HS-27A (cell line): ENCODE measurements at regions not wholly inside any gene's neighbourhood (a gene's known extent, or its start where the extent isn't known, plus 50 kb on each side); places are given as distances from the start of the nearest gene placed in this dataset.

Source experiments
- DNase-seq: peaks from one replicate; pipeline ENCODE4 v3.0.0-alpha.2; 2012; ENCODE audit warnings: low read depth, missing footprints

DNA sequence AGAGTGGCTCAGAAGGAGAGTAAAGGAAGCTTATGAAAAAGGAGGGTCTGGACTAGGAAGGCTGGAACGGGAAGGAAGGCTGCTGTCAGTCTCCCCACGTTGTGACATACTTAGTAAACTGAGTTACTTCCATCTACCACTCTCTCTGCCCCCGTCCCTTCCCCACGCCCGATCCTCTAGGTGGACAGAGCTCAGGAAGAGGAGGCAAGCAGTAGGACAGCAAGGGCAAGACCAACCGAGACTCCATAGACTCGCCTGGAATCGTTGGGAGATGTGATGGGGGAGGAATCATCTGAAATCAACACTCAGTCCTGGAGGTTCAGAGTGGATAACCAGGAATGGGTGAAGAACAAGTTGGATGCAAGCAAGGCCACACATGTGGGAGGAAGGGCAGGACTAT, 240.7 kb downstream of the BUD13 start:
- no peak for DNase-seq

DNA sequence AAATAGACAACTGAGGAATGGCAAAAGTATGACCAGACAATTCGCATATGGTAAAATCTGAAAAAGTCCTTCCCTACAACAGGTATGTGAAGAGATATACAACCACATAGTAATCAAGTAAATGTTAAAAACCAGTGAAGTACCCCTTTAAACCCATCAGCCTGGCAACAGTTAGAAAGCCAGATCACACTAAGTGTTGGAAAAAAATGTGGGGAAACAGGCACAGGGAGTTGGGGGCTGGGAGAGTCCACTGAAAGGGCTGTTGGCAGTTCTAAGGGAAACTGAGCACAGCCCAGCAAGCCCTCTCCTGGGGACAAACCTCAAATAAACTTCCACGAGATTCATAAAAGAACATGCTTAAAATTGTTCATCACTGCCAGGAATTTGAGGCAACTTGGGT, 242.1 kb downstream of the BUD13 start:
- DNase-seq = no peak

DNA sequence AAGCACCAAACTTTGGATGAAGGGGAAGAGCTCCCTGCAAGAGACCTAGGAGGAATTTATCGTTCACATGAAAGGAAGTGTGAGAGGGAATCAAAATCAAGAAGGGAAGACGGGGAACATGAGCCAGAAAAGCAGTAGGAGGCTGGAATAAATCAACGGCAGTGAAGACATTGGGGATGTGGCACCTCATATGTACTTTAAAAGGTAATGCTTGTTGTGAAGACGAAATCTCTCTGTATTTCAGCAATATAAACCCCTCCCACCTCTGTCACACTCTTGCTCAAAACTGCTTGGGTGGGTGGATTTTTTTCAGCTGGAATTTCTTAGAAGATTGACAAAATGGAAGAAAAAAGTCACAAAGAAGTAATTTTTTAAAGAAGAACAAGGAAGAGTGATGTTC, 243.5 kb downstream of the BUD13 start:
- no peak for DNase-seq

DNA sequence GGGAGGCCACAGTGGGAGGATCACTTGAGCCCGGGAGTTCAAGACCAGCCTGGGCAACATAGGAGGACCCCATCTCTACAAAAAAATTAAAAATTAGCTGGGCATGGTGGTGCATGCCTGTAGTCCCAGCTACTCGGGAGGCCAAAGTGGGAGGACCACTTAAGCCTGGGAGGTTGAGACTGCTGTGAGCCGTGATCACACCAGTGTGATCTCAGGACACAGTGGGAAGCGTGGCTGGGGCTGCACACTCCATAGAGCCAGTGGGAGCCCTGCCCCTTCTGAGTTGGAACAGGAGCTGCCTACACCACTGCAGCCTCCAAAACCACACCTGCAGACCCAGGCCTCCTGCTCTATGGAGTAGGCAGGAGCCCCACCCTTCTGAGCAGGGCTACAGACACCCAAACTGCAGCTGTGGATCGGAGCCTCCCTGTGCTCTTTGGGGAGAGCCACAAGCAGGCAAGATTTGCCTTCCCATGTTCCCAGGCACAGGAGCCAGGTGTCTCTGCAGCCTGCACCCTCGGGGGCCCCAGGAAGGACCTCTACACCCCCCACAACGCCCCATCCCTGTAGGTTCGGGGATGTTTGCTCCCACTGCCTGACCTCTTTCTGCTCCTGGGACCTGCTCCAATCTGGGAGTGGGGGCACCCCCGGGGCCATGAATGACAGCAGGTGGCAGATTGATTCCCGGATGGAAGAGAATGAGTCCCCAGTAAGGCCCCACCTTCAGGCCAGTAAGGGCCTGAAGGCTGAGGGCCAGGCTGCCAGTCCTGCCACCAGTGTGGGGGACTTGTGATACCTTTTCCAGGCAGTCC, 245.4 kb downstream of the BUD13 start:
- DNase-seq = no peak

DNA sequence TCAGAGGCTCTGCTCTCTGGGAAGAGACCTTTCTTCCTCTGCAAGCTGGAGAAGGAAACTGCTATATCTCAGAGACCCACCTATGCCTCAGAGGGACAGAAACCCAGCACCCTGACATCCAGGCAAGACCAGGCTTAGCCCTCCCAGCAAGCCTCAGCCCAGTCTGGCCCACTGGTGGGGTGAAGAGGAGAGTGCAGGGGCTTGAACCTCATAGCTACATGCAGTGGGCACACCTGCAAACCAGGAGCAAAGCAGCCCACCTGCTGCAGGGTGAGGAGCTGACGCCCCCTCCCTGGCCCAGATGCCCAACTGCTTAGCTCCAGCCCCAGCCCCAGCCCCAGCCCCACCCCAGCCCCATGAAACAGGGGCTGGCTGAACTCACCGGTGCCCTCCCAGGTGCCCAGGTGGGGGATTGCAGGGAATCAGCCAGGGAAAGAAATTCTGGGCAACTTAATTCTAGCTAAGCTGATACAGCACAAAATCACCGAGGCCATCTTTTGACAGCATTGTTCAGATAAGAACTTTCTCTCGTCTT, 246.8 kb downstream of the BUD13 start:
- no peak for DNase-seq

DNA sequence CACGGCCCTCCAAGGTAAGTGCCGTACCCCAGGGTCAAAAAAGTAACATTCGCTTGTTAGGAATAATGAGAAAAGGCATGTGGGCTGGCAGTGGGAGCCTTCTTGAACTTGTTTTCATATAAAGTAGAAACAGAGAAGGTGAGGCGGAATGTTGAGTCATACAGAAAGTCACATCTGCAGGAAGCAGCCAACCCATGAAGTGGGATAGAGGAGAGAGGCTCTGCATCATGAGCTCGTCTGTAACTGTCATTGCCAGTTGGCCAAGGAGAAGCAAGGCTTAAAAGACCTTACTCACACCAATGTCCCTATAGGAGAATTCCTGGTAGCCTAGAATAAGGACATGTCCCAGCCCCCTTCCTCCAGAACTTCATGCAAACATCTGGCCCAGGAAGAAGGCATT, 253.3 kb downstream of the BUD13 start:
- DNase-seq = no peak

DNA sequence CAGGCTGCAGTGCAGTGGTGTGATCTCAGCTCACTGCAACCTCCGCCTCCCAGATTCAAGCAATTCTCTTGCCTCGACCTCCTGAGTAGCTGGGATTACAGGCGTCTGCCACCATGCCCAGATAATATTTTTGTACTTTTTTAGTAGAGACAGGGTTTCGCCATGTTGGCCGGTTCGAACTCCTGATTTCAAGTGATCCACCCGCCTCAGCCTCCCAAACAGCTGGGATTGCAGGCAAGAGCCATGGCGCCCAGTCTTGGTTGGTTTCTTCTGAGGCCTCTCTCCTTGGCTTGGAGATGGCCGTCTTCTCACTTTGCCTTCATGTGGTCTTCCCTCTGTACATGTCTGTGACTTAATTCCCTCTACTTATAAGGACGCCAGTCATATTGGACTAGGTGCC, 254.6 kb downstream of the BUD13 start:
- DNase-seq = no peak

DNA sequence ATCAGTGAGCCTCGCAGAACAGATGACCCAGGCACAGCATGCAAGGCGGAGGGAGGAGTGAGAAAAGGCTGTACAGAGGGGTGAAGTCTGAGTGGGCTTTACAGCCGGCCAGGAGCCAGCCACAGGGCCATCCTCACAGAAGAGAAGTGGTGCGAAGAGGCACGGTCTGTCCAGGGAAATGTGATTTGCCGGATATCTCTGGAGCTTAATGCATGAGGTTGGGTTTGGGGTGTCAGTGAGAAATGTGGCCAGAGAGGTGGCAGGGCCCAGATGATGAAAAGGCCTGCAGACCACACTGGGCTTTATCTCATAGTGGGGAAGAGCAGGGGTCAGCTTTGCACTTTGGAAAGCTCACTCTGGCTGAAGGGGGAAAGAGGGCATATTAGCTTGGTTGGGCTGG, 255.2 kb downstream of the BUD13 start:
- no peak for DNase-seq

DNA sequence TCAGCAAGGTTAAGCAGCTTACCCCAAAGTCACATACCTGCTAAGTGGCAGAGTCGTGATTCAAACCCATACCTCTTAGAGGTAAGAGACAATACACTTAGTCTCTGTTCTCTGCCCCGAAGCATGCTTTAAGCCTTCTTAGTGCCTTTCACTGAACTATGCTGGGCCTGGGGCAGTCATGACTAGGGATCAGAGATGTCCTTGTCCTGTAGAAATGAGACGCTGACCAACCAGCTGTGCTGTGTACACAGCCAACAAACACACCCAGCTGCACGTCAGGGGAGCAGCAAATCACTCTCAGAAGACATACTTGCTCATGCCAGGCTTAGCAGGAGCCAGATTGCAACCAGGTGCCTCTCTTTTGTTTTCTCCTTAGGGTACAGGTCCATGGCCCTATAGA, 255.7 kb downstream of the BUD13 start:
- no peak for DNase-seq

DNA sequence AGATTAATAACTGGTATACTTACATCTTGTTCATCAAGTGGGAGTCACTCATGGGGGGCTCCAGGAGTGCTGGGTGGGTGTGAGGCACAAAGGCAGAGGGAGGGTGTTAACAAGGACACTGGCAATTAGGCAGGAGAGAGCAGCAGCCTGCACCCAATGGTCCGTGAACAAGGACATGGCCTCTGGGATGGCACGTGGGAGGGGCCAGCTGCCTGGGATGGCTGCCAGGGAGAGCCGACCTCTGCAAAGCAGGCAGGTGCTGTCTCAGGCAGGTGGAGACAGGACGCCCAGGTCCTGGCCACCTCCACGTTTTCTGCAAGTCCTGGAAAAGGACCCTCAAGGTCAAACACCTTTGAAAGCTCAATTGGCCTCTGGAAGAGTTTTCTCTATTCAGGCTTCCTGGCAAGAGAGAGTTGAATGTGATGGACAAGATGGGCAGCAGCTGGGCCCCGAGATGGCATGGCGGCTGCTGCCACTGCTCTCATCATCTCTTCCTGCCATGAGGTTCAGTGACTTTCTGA, 257.1 kb downstream of the BUD13 start:
- no peak for DNase-seq

DNA sequence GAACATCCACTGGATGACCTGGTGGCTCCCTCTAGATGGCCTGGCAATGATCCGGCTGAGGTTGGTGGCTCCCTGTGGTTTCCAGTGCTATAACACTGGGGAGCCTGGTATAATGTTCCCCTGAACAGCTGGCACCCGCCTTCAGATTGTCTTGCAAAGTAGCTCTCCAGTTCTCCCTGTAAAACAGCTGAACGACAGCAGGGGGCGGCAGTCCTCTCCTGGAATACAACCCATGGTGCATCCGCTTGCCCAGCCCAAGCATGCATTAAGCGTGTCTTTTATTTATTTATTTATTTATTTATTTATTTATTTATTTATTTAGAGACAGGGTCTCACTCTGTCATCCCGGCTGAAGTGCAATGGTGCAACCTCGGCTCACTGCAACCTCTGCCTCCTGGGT, 258.9 kb downstream of the BUD13 start:
- no peak for DNase-seq

DNA sequence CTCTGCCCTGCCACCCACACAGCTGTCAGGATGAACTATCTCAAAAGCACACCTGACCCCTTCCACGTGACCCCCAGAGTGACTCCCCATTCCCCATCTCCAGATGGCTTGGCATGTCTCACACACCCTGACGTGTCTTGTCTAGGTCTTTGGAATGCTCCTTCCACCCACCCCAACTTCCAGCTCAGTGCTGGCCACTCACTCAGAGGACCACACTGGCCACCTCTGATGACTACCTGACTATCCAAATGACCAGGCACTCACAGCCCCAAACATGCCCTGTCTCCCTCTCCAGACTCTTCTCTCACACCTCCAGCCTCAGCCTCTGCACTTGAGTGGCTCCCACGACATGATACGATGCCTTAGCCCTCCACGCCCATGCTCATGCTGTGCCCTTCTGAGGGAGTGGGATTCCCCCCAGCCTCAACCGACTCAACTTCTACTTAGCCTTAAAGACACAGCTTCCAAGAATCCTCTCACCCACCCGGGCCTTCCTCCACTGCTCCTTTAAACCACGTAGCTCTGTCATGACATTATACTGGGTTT, 259.4 kb downstream of the BUD13 start:
- no peak for DNase-seq

DNA sequence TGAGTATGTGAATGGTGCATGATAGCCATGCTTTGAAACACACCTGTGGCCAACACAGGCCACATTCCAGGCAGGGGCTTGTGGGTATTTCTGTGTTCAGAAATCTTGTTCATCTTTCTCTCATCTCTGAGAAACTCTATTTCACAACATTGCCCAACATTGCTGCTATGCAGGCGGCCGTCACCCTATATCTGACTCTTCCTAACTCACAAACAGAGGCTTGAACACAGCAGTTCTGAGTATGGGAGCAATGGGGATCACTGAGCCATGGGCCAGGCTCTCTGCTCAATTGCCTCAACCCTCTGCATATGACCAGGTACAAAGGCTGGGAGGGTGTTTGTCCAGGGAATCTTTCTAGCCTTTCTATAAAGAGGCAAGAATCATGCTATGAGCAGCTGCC, 259.9 kb downstream of the BUD13 start:
- DNase-seq = no peak

DNA sequence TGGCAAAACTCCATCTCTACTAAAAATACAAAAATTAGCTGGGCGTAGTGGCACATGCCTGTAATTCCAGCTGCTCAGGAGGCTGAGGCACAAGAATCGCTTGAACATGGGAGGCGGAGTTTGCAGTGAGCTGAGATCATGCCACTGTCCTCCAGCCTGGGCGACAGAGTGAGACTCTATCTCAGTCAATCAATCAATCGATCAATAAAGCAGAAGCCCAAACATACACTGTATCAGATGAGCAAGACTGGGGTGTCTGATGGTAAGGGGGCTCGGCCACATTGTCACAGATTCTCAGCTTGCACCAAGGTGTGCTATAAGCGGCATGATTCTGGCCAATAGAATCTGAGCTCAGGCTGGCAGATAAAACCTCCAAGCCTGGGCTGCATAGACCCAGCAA, 261.1 kb downstream of the BUD13 start:
- DNase-seq = no peak

DNA sequence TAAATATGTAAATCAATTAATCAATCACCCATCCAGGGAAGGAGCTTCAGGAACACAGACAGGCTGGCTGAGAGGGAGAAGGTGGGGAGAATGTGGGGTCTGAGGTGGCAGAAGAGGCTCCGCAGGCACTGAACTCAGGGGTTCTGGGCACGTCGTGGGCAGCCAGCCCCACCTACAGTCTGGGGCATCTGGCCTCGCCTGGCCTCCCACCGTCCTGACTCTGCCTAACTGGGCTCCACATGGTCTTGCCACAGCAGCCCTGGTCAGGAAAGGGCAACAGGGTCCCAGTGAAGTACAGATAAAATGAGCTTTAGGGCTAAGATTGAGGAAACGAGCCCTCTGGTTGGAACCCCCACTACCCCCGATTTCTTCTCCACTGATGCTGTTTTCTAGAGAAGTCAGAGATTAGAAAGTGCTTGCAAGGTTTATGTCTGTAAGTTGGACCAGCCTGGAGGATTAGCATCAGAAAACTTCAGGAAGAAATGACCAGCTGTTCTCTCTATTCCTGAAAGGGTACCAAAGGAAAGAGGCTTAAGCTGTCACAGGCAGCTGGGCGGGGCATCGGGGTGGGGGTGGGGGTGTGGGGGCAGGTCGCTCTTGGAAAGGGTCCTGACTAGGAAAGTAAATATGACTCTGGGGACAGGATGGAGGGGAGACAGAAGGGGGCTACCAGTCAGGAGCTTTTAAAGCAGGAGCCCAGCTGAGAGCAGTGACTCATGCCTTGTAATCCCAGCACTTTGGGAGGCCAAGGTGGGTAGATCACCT, 261.7 kb downstream of the BUD13 start:
- DNase-seq = no peak

DNA sequence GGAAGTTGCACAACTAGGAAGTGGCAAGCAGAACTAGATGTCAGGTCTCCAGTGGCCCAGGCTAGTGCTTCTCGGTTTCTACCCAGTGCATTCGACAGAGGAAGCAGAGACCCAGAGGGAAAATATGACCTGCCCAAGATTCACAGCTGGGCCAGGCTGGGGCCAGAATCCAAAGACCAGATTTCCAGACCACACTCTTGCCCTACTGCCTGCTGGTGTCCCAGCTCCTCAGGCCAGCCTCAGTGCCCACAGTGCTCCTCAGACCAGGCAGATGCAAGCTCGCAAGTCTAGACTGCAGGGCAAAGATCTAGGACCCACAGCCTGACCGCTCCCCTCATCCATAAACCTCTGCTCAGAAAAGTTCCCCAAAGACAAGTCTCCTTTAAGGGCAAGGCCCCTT, 262.6 kb downstream of the BUD13 start:
- no peak for DNase-seq

DNA sequence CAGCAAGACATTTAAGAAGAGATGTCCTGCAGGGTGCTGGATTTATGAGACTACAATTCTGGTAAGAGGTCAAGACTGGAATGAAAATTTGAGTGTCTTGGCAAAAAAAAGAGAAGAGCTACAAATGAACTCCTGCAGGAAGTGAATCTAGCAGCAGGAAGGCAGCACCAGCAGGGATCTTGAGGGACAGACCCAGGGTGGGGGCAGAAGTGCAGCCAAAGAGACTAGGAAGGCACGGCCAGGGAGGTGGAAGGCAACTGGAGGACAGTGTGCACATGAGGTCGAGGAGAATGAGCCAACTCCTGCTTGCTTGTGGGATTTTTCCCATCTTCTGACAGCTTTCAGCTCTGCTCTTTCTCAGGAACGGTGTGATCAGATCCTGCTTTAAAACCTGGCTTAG, 263.2 kb downstream of the BUD13 start:
- no peak for DNase-seq

DNA sequence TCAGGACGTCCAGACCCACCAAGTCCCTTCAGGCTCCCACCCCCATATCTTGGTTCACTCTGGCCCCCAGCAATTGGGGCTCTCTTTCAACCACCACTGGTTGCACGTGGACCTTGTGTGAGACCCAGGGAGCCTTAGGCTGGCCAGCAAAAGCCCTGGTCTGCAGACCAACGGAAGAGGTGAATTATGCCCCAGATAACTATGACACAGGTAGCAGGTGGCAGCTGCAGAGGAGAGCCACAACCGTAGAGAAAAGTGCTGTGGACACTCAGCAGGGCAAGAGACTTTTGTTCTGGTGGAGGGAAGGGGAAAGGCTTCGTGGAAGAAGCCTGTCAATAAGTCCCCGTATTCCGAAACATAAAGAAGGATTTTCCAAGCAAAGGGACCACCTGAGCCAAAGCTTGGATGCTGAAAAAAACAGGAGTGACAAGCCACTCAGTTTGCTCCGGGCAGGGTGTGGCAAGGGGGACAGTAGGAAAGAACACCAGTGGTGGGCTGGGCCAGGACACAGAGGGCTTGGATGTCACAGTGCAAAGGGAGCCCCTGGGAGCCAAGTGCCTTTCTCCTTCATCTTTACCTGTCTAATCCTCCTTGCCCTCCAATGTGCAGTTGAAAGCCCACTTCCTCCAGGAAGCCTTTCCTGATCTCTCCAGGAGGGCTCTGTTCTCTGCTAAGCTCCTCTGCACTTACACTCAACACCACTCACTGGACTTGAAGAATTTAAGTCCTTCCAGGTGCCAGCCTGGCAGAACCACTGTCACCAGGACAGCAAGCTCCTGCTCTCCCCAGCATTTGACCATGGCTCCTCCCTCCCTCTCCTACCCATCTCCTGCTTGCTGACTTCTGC, 264.7 kb downstream of the BUD13 start:
- DNase-seq = no peak

DNA sequence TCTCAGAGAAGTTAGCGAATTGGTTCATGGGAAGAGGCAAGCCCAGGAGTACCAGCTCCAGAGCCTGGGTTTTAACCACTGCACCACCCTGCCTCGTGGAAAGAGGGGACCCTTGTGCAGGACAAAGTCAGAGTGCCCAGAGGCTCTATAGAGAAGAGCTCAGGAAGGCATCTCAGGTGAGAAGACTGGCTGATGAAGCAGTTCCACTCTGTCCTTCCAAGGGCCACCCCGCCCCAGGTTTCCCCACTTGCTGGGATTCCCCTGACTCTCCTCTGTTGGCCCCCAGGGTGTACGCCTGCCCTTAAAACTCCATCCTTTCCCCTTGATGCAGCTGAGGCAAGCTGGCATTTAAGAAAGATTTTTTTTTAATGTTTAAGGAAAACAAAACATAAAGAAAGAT, 265.8 kb downstream of the BUD13 start:
- DNase-seq = no peak

DNA sequence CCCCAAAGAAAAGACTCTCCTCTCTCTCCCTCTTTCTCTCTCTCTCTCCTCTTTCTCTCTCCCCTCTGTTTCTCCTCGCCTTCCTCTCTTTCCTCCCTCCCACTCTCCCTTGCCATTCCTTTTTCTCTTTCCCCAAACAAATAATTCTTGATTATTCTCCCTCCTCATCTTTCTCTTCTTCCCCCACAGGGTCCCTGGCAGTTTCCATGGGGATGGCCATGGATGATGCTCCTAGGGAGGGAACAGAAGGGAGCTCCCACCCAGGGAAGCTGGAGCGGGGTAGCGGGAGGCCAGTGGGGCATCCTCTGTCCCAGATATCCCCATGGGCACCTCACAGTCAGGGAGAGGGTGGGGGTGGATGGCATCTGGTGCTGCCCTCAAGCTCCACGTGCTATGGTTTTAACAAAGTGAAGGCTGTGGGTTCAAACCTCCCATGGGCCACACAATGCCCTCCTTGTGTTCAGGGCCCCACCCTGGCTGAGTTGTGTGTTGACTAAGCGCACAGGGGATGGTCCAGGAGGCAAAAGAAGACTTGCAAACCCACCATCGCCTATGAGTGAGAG, 266.4 kb downstream of the BUD13 start:
- DNase-seq = no peak
